ENCODE measurements at regions not wholly inside any gene's neighbourhood (a gene's known extent, or its start where the extent isn't known, plus 50 kb on each side); places are given as distances from the start of the nearest gene placed in this dataset.

DNA sequence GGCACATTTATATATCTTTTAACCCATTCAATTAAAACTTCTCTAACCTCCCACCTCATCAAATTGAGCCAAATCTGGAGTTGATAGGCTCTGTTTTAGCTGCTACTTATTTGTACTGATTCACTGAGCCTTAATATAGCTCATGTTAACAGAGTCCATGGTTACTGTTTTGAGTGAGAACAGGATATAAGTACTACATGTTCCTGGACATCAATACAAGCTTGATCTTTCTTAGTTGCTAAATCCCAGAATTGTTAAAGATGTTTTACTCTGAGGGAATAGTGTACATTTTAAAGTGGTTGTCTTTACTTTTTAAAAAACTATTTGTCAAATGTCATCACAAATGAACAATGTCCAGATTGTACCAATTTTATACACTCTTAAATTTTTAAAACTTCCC is 157.7 kb downstream of the RPRM start:
- CTCF ChIA-PET: no interaction called here
- POLR2A ChIA-PET: interaction anchor here in 1 of 2 donors (0.5 kb wide), 1 partner anchor 812 kb away, joined by 3 read pairs; no protein-coding TSS in a partner anchor

GRCh38 chr2:153311432-153311831 is 167.1 kb downstream of the RPRM start:
- no peak overlapping the region for H3K27ac Mint-ChIP-seq
- no peaks in the 10 kb centered on the region for H3K27me3 Mint-ChIP-seq
- H3K4me1 Mint-ChIP-seq: no peaks in the 10 kb centered on the region
- Histone ChIP-seq H3K27me3 (replicated peaks in 1 of 2; ENCODE audit: control insufficient read depth in 2 of 2, extremely low read depth in 1 of 2, insufficient read depth in 2 of 2, low read length in 1 of 2) (no peaks in the 10 kb centered on the region), H3K9me3 (no peaks in the 10 kb centered on the region), H3K36me3 (ENCODE audit: control insufficient read depth in 2 of 2, extremely low read depth in 1 of 2, insufficient read depth in 1 of 2, low read length in 1 of 2) (no peaks in the 10 kb centered on the region), H3K4me3 (ENCODE audit: control insufficient read depth in 1 of 2, extremely low read depth in 1 of 2, low read length in 1 of 2) (no peak overlapping the region), H3K4me1 (ENCODE audit: control insufficient read depth in 1 of 2, extremely low read depth in 1 of 2, insufficient read depth in 2 of 2, low read length in 2 of 2) (no peaks in the 10 kb centered on the region), H3K27ac (ENCODE audit: low read length) (no peak overlapping the region)
- no peak overlapping the region for H3K4me3 Mint-ChIP-seq
- ChIA-PET POLR2A (no interaction called here), CTCF (no interaction called here)
- no peaks in the 10 kb centered on the region for H3K36me3 Mint-ChIP-seq
- no peak for DNase-seq
- WGBS (ENCODE audit: insufficient coverage): 71% methylated on average over 6 of the region's 8 CpGs
- H3K9me3 Mint-ChIP-seq: peaks cover 3 to 7% (median 4%) of the 10 kb centered on the region in 3 donors
- ATAC-seq (replicated peaks in 1 of 4): no peak

More for the DNA sequence above, 157.7 kb downstream of the RPRM start:
- DNase-seq (no peak), ATAC-seq (replicated peaks in 1 of 4) (no peak)
- Histone ChIP-seq H3K27me3 (replicated peaks in 1 of 2; ENCODE audit: control insufficient read depth in 2 of 2, extremely low read depth in 1 of 2, insufficient read depth in 2 of 2, low read length in 1 of 2) (no peaks in the 10 kb centered on the region), H3K36me3 (ENCODE audit: control insufficient read depth in 2 of 2, extremely low read depth in 1 of 2, insufficient read depth in 1 of 2, low read length in 1 of 2) (no peaks in the 10 kb centered on the region), H3K4me1 (ENCODE audit: control insufficient read depth in 1 of 2, extremely low read depth in 1 of 2, insufficient read depth in 2 of 2, low read length in 2 of 2) (no peaks in the 10 kb centered on the region), H3K27ac (ENCODE audit: low read length) (no peak overlapping the region), H3K9me3 (no peaks in the 10 kb centered on the region), H3K4me3 (ENCODE audit: control insufficient read depth in 1 of 2, extremely low read depth in 1 of 2, low read length in 1 of 2) (no peak overlapping the region)
- no peaks in the 10 kb centered on the region for H3K4me1 Mint-ChIP-seq
- no peaks in the 10 kb centered on the region for H3K27me3 Mint-ChIP-seq
- H3K9me3 Mint-ChIP-seq: peaks cover 0 to 9% (median 4%) of the 10 kb centered on the region in 3 donors
- no peaks in the 10 kb centered on the region for H3K36me3 Mint-ChIP-seq
- no peak overlapping the region for H3K27ac Mint-ChIP-seq
- no peak overlapping the region for H3K4me3 Mint-ChIP-seq

DNA sequence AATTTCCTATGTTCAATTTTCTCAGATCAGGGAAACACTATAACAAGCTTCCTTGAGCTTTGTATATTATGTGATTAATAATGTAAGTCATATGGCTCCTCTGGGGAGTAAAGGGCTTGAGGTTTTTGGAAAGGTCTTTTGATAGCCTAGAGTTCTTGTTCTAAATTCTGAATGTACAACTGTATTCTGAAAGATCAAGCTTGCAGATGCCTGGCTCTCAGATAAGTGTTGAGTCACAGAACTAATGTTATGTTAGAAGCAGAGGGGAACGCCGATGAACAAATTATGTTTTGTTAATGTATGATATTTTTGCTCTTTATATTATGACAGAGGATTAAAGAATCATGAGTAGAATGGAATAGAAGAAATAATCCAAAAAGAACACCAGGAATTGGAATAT is 170.1 kb downstream of the RPRM start:
- H3K9me3 ChIP-seq: no peaks in the 10 kb centered on the region
- no peaks in the 10 kb centered on the region for H3K27me3 ChIP-seq (replicated peaks in 1 of 2; ENCODE audit: control insufficient read depth in 2 of 2, extremely low read depth in 1 of 2, insufficient read depth in 2 of 2, low read length in 1 of 2)
- Mint-ChIP-seq H3K27ac (no peak overlapping the region), H3K4me1 (no peaks in the 10 kb centered on the region), H3K27me3 (no peaks in the 10 kb centered on the region), H3K36me3 (no peaks in the 10 kb centered on the region), H3K9me3 (peaks cover 3 to 5% (median 3%) of the 10 kb centered on the region in 3 donors), H3K4me3 (no peak overlapping the region)
- WGBS (ENCODE audit: insufficient coverage): 61% methylated on average over 2 of the region's 2 CpGs
- no peak for ATAC-seq (replicated peaks in 1 of 4)
- H3K27ac ChIP-seq (ENCODE audit: low read length): no peak overlapping the region
- H3K4me3 ChIP-seq (ENCODE audit: control insufficient read depth in 1 of 2, extremely low read depth in 1 of 2, low read length in 1 of 2): no peak overlapping the region
- DNase-seq: no peak
- H3K36me3 ChIP-seq (ENCODE audit: control insufficient read depth in 2 of 2, extremely low read depth in 1 of 2, insufficient read depth in 1 of 2, low read length in 1 of 2): no peaks in the 10 kb centered on the region
- CTCF ChIA-PET: no interaction called here
- POLR2A ChIA-PET: no interaction called here
- no peaks in the 10 kb centered on the region for H3K4me1 ChIP-seq (ENCODE audit: control insufficient read depth in 1 of 2, extremely low read depth in 1 of 2, insufficient read depth in 2 of 2, low read length in 2 of 2)

- peaks cover 0 to 8% (median 3%) of the 10 kb centered on the region in 3 donors for H3K9me3 Mint-ChIP-seq
- Histone ChIP-seq H3K9me3 (no peaks in the 10 kb centered on the region), H3K36me3 (ENCODE audit: control insufficient read depth in 2 of 2, extremely low read depth in 1 of 2, insufficient read depth in 1 of 2, low read length in 1 of 2) (no peaks in the 10 kb centered on the region), H3K4me3 (ENCODE audit: control insufficient read depth in 1 of 2, extremely low read depth in 1 of 2, low read length in 1 of 2) (no peak overlapping the region), H3K27me3 (replicated peaks in 1 of 2; ENCODE audit: control insufficient read depth in 2 of 2, extremely low read depth in 1 of 2, insufficient read depth in 2 of 2, low read length in 1 of 2) (no peaks in the 10 kb centered on the region), H3K27ac (ENCODE audit: low read length) (no peak overlapping the region), H3K4me1 (ENCODE audit: control insufficient read depth in 1 of 2, extremely low read depth in 1 of 2, insufficient read depth in 2 of 2, low read length in 2 of 2) (no peaks in the 10 kb centered on the region)
- no peak for ATAC-seq (replicated peaks in 1 of 4)
- H3K4me1 Mint-ChIP-seq: no peaks in the 10 kb centered on the region
- no peaks in the 10 kb centered on the region for H3K36me3 Mint-ChIP-seq
- no peak for DNase-seq
- no peak overlapping the region for H3K27ac Mint-ChIP-seq
- H3K27me3 Mint-ChIP-seq: no peaks in the 10 kb centered on the region
- no peak overlapping the region for H3K4me3 Mint-ChIP-seq
- ChIA-PET POLR2A (no interaction called here), CTCF (no interaction called here)
- WGBS (ENCODE audit: insufficient coverage): no CpG with 5 or more reads among the region's 3 CpGs
Observed at GRCh38 chr2:153307223-153307622, 171.3 kb downstream of the RPRM start.

- ATAC-seq (replicated peaks in 1 of 4): no peak
Observed at GRCh38 chr2:153299809-153300208, 178.8 kb downstream of the RPRM start.

DNA sequence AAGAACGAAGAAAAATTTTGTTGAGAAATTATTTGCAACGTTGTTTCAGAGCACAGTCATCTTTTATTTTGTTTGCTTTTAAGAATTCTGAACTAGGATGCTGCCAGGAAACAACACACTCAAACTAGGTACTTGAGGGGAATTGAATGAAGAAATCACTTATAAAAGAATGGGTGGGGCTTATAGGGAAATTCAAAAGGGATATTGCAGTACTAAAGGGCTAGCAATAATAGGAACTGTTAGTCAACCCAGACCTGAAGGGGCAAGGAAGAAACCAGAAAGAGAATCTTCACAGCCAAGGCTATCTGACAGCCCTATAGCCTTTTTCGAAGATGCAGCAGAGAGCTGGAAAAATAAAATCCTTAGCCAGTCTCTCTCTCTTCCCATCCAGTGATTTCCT is 179.3 kb downstream of the RPRM start:
- H3K27ac Mint-ChIP-seq: no peak overlapping the region
- ChIA-PET POLR2A (no interaction called here), CTCF (no interaction called here)
- Histone ChIP-seq H3K4me3 (ENCODE audit: control insufficient read depth in 1 of 2, extremely low read depth in 1 of 2, low read length in 1 of 2) (no peak overlapping the region), H3K36me3 (ENCODE audit: control insufficient read depth in 2 of 2, extremely low read depth in 1 of 2, insufficient read depth in 1 of 2, low read length in 1 of 2) (no peaks in the 10 kb centered on the region), H3K4me1 (ENCODE audit: control insufficient read depth in 1 of 2, extremely low read depth in 1 of 2, insufficient read depth in 2 of 2, low read length in 2 of 2) (no peaks in the 10 kb centered on the region), H3K27ac (ENCODE audit: low read length) (no peak overlapping the region), H3K9me3 (no peaks in the 10 kb centered on the region), H3K27me3 (replicated peaks in 1 of 2; ENCODE audit: control insufficient read depth in 2 of 2, extremely low read depth in 1 of 2, insufficient read depth in 2 of 2, low read length in 1 of 2) (no peaks in the 10 kb centered on the region)
- H3K9me3 Mint-ChIP-seq: peaks cover 0 to 8% (median 3%) of the 10 kb centered on the region in 3 donors
- H3K27me3 Mint-ChIP-seq: no peaks in the 10 kb centered on the region
- no peak for DNase-seq
- no peaks in the 10 kb centered on the region for H3K36me3 Mint-ChIP-seq
- ATAC-seq (replicated peaks in 1 of 4): no peak
- WGBS (ENCODE audit: insufficient coverage): no CpG with 5 or more reads among the region's 3 CpGs
- H3K4me3 Mint-ChIP-seq: no peak overlapping the region
- no peaks in the 10 kb centered on the region for H3K4me1 Mint-ChIP-seq

More at GRCh38 chr2:153299809-153300208, 178.8 kb downstream of the RPRM start:
- H3K36me3 ChIP-seq (ENCODE audit: control insufficient read depth in 2 of 2, extremely low read depth in 1 of 2, insufficient read depth in 1 of 2, low read length in 1 of 2): no peaks in the 10 kb centered on the region
- POLR2A ChIA-PET: no interaction called here
- no peaks in the 10 kb centered on the region for H3K4me1 ChIP-seq (ENCODE audit: control insufficient read depth in 1 of 2, extremely low read depth in 1 of 2, insufficient read depth in 2 of 2, low read length in 2 of 2)
- no peak overlapping the region for H3K4me3 Mint-ChIP-seq
- WGBS (ENCODE audit: insufficient coverage): 100% methylated on average over 3 of the region's 4 CpGs
- CTCF ChIA-PET: no interaction called here
- H3K9me3 ChIP-seq: no peaks in the 10 kb centered on the region
- no peaks in the 10 kb centered on the region for H3K27me3 ChIP-seq (replicated peaks in 1 of 2; ENCODE audit: control insufficient read depth in 2 of 2, extremely low read depth in 1 of 2, insufficient read depth in 2 of 2, low read length in 1 of 2)
- no peak overlapping the region for H3K27ac ChIP-seq (ENCODE audit: low read length)
- no peaks in the 10 kb centered on the region for H3K36me3 Mint-ChIP-seq
- no peaks in the 10 kb centered on the region for H3K27me3 Mint-ChIP-seq
- no peak overlapping the region for H3K4me3 ChIP-seq (ENCODE audit: control insufficient read depth in 1 of 2, extremely low read depth in 1 of 2, low read length in 1 of 2)
- no peak overlapping the region for H3K27ac Mint-ChIP-seq
- no peak for DNase-seq
- H3K9me3 Mint-ChIP-seq: peaks cover 0 to 8% (median 3%) of the 10 kb centered on the region in 3 donors
- H3K4me1 Mint-ChIP-seq: no peaks in the 10 kb centered on the region

GRCh38 chr2:153294199-153294786 is 184.3 kb downstream of the RPRM start:
- Mint-ChIP-seq H3K4me3 (no peak overlapping the region), H3K9me3 (no peaks in the 10 kb centered on the region)
- CTCF ChIA-PET: no interaction called here

More at GRCh38 chr2:153294199-153294786, 184.3 kb downstream of the RPRM start:
- H3K36me3 ChIP-seq (ENCODE audit: control insufficient read depth in 2 of 2, extremely low read depth in 1 of 2, insufficient read depth in 1 of 2, low read length in 1 of 2): no peaks in the 10 kb centered on the region
- no peak overlapping the region for H3K4me3 ChIP-seq (ENCODE audit: control insufficient read depth in 1 of 2, extremely low read depth in 1 of 2, low read length in 1 of 2)
- H3K9me3 ChIP-seq: no peaks in the 10 kb centered on the region
- no peaks in the 10 kb centered on the region for H3K27me3 Mint-ChIP-seq
- POLR2A ChIA-PET: no interaction called here
- ATAC-seq (replicated peaks in 1 of 4) (no peak), DNase-seq (no peak)
- H3K27ac ChIP-seq (ENCODE audit: low read length): no peak overlapping the region
- H3K27ac Mint-ChIP-seq: no peak overlapping the region
- H3K36me3 Mint-ChIP-seq: no peaks in the 10 kb centered on the region
- no peaks in the 10 kb centered on the region for H3K4me1 ChIP-seq (ENCODE audit: control insufficient read depth in 1 of 2, extremely low read depth in 1 of 2, insufficient read depth in 2 of 2, low read length in 2 of 2)
- H3K4me1 Mint-ChIP-seq: no peaks in the 10 kb centered on the region
- H3K27me3 ChIP-seq (replicated peaks in 1 of 2; ENCODE audit: control insufficient read depth in 2 of 2, extremely low read depth in 1 of 2, insufficient read depth in 2 of 2, low read length in 1 of 2): no peaks in the 10 kb centered on the region
- WGBS (ENCODE audit: insufficient coverage): 50% methylated on average over 2 of the region's 2 CpGs
